ENCODE measurements at regions not wholly inside any gene's neighbourhood (a gene's known extent, or its start where the extent isn't known, plus 50 kb on each side); places are given as distances from the start of the nearest gene placed in this dataset.

- TF ChIP-seq CTCF (IDR thresholded peaks at IDR 0.05) (no peak), POLR2A (IDR thresholded peaks at IDR 0.05) (no peak)
Measured at GRCh38 chr1:192952646-192953045, 106.5 kb downstream of the UCHL5 start.
